GM12878 (cell line): ENCODE measurements at regions not wholly inside any gene's neighbourhood (a gene's known extent, or its start where the extent isn't known, plus 50 kb on each side); places are given as distances from the start of the nearest gene placed in this dataset.

Experiments used
- ATAC-seq: fragments of 200-7000 bp; cut with Tn5 transposase; 3 replicates; pipeline ENCODE4 v1.9.1; 2020; ENCODE audit warnings: mild to moderate bottlenecking, moderate library complexity
- BruUV-seq: library from RNA; stranded (reverse); fragments of 400-500 nt; replicated peaks from 2 replicates; lab custom pipeline; 2021; lab: Mats Ljungman, UMichigan
- CTCF ChIA-PET: fragments of 300-600 bp; sonication (Branson Sonifier 250); formaldehyde crosslinking; extraction: SDS; loops from one replicate; lab custom pipeline; 2021; ENCODE audit warnings: inconsistent platforms; lab: Yijun Ruan, JAX
- POLR2A ChIA-PET: fragments of 350-600 bp; formaldehyde crosslinking; extraction: SDS; loops from one replicate; lab custom pipeline; 2021; ENCODE audit warnings: inconsistent platforms; lab: Charles Lee
- RAD21 ChIA-PET: fragments of 300-600 bp; sonication (Branson Sonifier 250); formaldehyde crosslinking; loops from one replicate; lab custom pipeline; 2023; ENCODE audit warnings: antibody characterized with exemption; ENCODE audit not compliant: unreplicated experiment; lab: Charles Lee
- SMC1A ChIA-PET: fragments of 300-600 bp; sonication (Branson Sonifier 250); formaldehyde crosslinking; loops from one replicate; lab custom pipeline; 2023; ENCODE audit not compliant: unreplicated experiment, uncharacterized antibody; lab: Charles Lee
- DNase-seq: peaks from one replicate; pipeline ENCODE4 v3.0.0-alpha.2; 2011; ENCODE audit warnings: low read depth, low spot score
- FAIRE-seq: peaks from 3 replicates; lab custom pipeline; 2011; peaks lifted over from hg19 to GRCh38; lab: Jason Lieb, UNC
- H2AFZ ChIP-seq: 2 replicates; pipeline ENCODE4 v1.6.0; 2011; ENCODE audit warnings: low read depth, low read length, control low read depth; ENCODE audit not compliant: control insufficient read depth
- H3K27ac ChIP-seq: 2 replicates; pipeline ENCODE4 v1.5.1; 2011; ENCODE audit warnings: control low read depth; ENCODE audit not compliant: control insufficient read depth, insufficient read depth
- H3K27me3 ChIP-seq, 2 experiments: replicated peaks in 1 of 2; 2 replicates each; pipeline versions ENCODE4 v1.6.0 to v1.6.1; 2011; ENCODE audit warnings: low read length in 1 of 2; ENCODE audit not compliant: control insufficient read depth in 2 of 2, insufficient read depth in 2 of 2
- H3K36me3 ChIP-seq, 2 experiments: 2 replicates each; pipeline ENCODE4 v1.5.1; 2011; ENCODE audit warnings: low read length in 1 of 2; ENCODE audit not compliant: control insufficient read depth in 2 of 2, insufficient read depth in 2 of 2
- H3K4me1 ChIP-seq: 2 replicates; pipeline ENCODE4 v1.6.1; 2011; ENCODE audit warnings: mild to moderate bottlenecking, low read length, moderate library complexity, mixed read lengths; ENCODE audit not compliant: control insufficient read depth, insufficient read depth
- H3K4me2 ChIP-seq: 2 replicates; pipeline ENCODE4 v1.6.0; 2011; ENCODE audit warnings: control low read depth; ENCODE audit not compliant: control insufficient read depth, insufficient read depth
- H3K4me3 ChIP-seq: fragments of 200-600 bp; sonication (generic); 2 replicates; pipeline ENCODE4 v1.5.1; 2016
- H3K79me2 ChIP-seq: 2 replicates; pipeline ENCODE4 v1.6.0; 2011; ENCODE audit warnings: low read length; ENCODE audit not compliant: control insufficient read depth, insufficient read depth
- H3K9ac ChIP-seq: 2 replicates; pipeline ENCODE4 v1.8.0; 2011; ENCODE audit warnings: low read length, control low read depth, mixed read lengths; ENCODE audit not compliant: control insufficient read depth, insufficient read depth
- H3K9me3 ChIP-seq: replicated peaks from 3 replicates; pipeline ENCODE4 v1.5.1; 2011; ENCODE audit warnings: mild to moderate bottlenecking, low read length; ENCODE audit not compliant: control insufficient read depth, insufficient read depth
- H4K20me1 ChIP-seq: 2 replicates; pipeline ENCODE4 v1.6.0; 2011; ENCODE audit not compliant: control insufficient read depth, insufficient read depth
- BMI1 ChIP-seq: fragments of 450-650 bp; IDR thresholded peaks from 2 replicates; pipeline ENCODE4 v1.6.1; 2016; ENCODE audit warnings: mild to moderate bottlenecking, moderate library complexity, borderline replicate concordance
- JUNB ChIP-seq: IDR thresholded peaks from 2 replicates; pipeline ENCODE4 v1.6.1; 2016; ENCODE audit warnings: antibody characterized with exemption, mild to moderate bottlenecking
- NR2F1 ChIP-seq: fragments of 450-650 bp; conservative IDR thresholded peaks from 2 replicates; pipeline ENCODE4 v1.6.1; 2017; ENCODE audit warnings: mild to moderate bottlenecking
- PKNOX1 ChIP-seq: fragments of 450-650 bp; IDR thresholded peaks from 2 replicates; pipeline ENCODE4 v1.6.1; 2016; ENCODE audit warnings: mild to moderate bottlenecking
- POLR2A ChIP-seq: IDR thresholded peaks from 2 replicates; pipeline ENCODE4 v1.6.1; 2011; ENCODE audit warnings: low read depth, mild to moderate bottlenecking, low read length
- PRDM15 ChIP-seq: fragments of 450-650 bp; formaldehyde crosslinking; IDR thresholded peaks from 2 replicates; pipeline ENCODE4 v1.4.0; 2020; ENCODE audit warnings: mild to moderate bottlenecking, moderate library complexity
- RAD21 ChIP-seq: IDR thresholded peaks from 2 replicates; pipeline ENCODE4 v1.6.1; 2011; ENCODE audit warnings: mild to moderate bottlenecking, low read depth, low read length, moderate library complexity; ENCODE audit not compliant: insufficient read depth
- RFX5 ChIP-seq: IDR thresholded peaks from 2 replicates; pipeline ENCODE4 v1.6.1; 2011; ENCODE audit warnings: low read depth, low read length, improper control_type of control experiment
- RUNX3 ChIP-seq: IDR thresholded peaks from 2 replicates; pipeline ENCODE4 v1.6.1; 2012; ENCODE audit warnings: low read length, inconsistent platforms
- SMARCA5 ChIP-seq: fragments of 450-650 bp; IDR thresholded peaks from 2 replicates; pipeline ENCODE4 v1.6.1; 2017; ENCODE audit warnings: mild to moderate bottlenecking
- TCF3 ChIP-seq: IDR thresholded peaks from 2 replicates; pipeline ENCODE4 v1.6.1; 2012; ENCODE audit warnings: low read depth, mild to moderate bottlenecking, low read length, borderline replicate concordance; ENCODE audit not compliant: insufficient read depth
- ZBED1 ChIP-seq: IDR thresholded peaks from 2 replicates; pipeline ENCODE4 v1.6.1; 2016; ENCODE audit warnings: borderline replicate concordance
- ZNF687 ChIP-seq: fragments of 450-650 bp; IDR thresholded peaks from 2 replicates; pipeline ENCODE4 v1.6.1; 2017; ENCODE audit warnings: mild to moderate bottlenecking, moderate library complexity
- WGBS: methylation state at CpG from one replicate; pipeline ENCODE4 v1.1.6; 2016; ENCODE audit warnings: low lambda C conversion rate; ENCODE audit not compliant: insufficient replicate concordance, insufficient coverage; ENCODE audit errors: missing lambda C conversion rate; 5-methylcytosine and 5-hydroxymethylcytosine counted together
- in situ Hi-C: fragments of 300-500 bp; cut with MboI; formaldehyde crosslinking; loops from 9 replicates; pipeline ENCODE4 v1.14.3; 2018; ENCODE audit warnings: mixed read lengths
- intact Hi-C: fragments of 100-400 bp; cut with micrococcal nuclease; formaldehyde crosslinking; loops from one replicate; pipeline ENCODE4 v1.14.2; 2022; ENCODE audit not compliant: unreplicated experiment

GRCh38 chr6:126253431-126253830 lies 86.5 kb upstream of the CENPW start (continued):
- TF ChIP-seq PKNOX1, result no peak
- no peak for TF ChIP-seq JUNB
- TF ChIP-seq RUNX3, result no peak
- TF ChIP-seq NR2F1, result no peak
- TF ChIP-seq PRDM15, result no peak
- TF ChIP-seq POLR2A, result no peak
- no peak for TF ChIP-seq SMARCA5

GRCh38 chr6:126258150-126258549 lies 81.8 kb upstream of the CENPW start:
- in situ Hi-C loops, result no loop called here
- POLR2A ChIA-PET, result no interaction called here
- no peak for FAIRE-seq

More at GRCh38 chr6:126258150-126258549, 81.8 kb upstream of the CENPW start:
- Histone ChIP-seq H3K4me3 (no peak overlapping the region), H3K4me1 (no peaks in the 10 kb centered on the region), H3K79me2 (no peaks in the 10 kb centered on the region), H3K27me3 (no peaks in the 10 kb centered on the region), H3K27ac (no peak overlapping the region), H3K9ac (no peak overlapping the region), H3K4me2 (no peak overlapping the region), H3K36me3 (no peaks in the 10 kb centered on the region; a peak in 1 of 4 replicates), H4K20me1 (no peaks in the 10 kb centered on the region), H2AFZ (no peak overlapping the region), H3K9me3 (no peaks in the 10 kb centered on the region; the same call in 1 of the 3 replicates)
- 81% methylated on average over 17 of the region's 18 CpGs for WGBS
- CTCF ChIA-PET, result no interaction called here
- TF ChIP-seq RFX5 (no peak), RAD21 (no peak), BMI1 (no peak), TCF3 (no peak), ZBED1 (no peak), ZNF687 (no peak)
- BruUV-seq, result no TSS peak
- RAD21 ChIA-PET, result no interaction called here
- ATAC-seq (no peak), DNase-seq (no peak)
- SMC1A ChIA-PET, result interaction anchor here (0.6 kb wide), 1 partner anchor 22 kb away, joined by 3 read pairs; no protein-coding TSS in a partner anchor
- intact Hi-C loops, result no loop called here
